HG03060 (cell line): ENCODE measurements at regions not wholly inside any gene's neighbourhood (a gene's known extent, or its start where the extent isn't known, plus 50 kb on each side); places are given as distances from the start of the nearest gene placed in this dataset.
"Not testable (repeated sequence)": the region's sequence is repeated elsewhere in the genome, so short reads cannot be mapped to it uniquely, and the experiment has no call there.

Source experiments
- ATAC-seq: cut with Tn5 transposase; IDR thresholded peaks from one replicate; pipeline ENCODE4 v1.9.1; 2021; ENCODE audit warnings: low read depth, moderate number of reproducible peaks; ENCODE audit not compliant: unreplicated experiment

DNA sequence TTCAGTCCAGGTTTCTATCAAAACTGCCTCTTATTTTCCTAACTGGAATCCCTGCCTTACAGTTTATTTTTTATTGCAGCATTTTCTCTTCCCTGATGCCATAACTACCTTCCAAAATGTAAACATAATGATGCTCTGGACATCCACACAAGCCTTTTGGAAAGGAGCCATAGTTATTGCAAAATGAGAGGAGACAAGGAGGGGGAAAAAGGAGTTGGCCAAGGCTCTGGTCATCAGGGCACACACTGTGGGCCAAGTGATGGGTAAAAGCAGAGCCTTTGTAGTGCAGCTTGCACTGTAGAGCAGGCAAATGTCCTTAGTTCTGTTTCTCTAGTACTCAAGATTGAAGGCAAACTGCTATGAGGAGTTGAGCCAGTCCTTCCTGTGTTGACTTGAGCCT, 289.3 kb upstream of the MTPN start:
- no peak for ATAC-seq

DNA sequence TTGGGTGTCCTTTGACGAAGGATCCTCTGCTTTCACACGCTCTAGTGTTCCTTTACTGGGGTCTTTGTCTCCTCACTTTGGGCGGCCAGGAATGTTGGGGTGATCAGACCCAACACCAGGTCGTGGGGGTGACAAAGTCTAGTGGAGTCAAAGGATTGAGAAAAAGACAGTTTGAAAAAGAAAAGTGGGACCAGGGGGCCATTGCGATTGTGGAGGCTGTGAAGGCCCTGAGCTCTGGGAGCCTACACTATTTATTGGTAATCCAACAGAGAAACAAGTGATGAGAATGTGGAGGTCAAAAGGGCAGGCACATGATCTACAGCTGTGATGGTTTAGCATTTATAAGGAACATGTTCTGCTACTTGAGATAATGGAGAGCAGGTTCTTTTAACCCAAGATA, 287.1 kb upstream of the MTPN start:
- not testable (repeated sequence) for ATAC-seq

DNA sequence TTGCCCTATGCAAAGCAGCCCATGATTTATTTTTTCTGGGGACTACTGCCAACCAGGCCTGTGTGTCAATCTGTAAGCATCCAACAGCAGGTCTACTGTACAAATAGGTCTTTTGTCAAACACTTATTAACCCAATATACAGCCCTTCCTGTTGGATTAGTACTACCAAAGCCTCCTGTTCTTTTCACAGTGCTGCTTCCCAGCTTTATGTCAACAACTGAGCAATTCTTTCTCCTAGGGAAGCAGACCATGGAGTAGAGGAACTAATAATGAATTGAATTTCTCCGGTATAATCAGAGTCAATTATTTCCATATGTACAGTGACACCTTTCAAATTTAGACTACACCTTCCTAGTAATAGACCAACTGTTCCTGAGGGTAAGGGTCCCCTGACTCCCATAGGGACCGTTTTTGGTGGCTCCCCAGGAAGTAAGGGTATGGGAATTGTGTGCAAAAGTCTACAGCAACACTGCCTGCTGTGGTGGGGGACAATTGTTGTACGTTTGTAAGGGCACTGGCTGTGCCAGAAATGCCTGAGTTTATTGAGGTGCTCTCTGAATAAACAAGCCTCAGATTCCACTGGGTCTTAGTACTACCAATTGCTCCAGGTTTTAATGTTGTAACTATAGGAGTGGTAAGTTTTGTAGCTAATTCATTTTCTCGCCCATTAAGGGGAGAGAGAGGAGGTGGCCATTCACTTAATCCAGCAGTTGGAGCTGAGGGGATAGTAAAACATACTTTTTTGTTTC, 286.1 kb upstream of the MTPN start:
- ATAC-seq = not testable (repeated sequence)

DNA sequence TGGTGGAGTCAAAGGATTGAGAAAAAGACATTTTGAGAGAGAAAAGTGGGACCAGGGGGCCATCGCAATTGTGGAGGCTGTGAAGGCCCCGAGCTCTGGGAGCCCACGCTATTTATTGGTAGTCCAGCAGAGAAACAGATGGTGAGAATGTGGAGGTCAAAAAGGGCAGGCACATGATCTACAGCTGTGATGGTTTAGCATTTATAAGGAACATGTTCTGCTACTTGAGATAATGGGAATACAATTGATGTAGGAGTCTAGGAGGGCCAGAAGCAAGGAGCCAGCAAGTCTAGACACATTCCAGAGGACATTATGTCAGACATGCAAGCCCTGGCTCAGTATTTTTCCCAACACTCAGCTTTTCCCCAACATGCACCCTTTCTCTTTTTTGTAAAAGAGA, 283.4 kb upstream of the MTPN start:
- ATAC-seq = not testable (repeated sequence)

DNA sequence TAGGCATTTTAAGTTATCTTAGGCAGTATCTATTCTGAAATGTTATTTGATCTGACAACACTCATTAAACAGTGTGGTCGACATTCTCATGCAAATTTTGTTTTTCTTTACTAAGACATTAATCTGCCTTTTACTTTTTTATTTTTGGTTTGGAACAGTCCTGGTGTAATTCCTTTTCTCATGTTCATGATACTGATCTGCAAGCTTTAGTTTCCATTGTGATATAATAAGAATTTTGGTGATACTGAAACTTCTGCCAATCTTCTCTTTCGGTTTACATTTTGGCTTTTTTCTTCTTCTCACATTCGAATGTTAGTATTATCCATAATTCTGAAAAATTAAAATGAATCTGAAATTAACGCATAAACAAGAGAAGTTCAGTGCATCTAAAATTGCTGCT, 281.9 kb upstream of the MTPN start:
- no peak for ATAC-seq

DNA sequence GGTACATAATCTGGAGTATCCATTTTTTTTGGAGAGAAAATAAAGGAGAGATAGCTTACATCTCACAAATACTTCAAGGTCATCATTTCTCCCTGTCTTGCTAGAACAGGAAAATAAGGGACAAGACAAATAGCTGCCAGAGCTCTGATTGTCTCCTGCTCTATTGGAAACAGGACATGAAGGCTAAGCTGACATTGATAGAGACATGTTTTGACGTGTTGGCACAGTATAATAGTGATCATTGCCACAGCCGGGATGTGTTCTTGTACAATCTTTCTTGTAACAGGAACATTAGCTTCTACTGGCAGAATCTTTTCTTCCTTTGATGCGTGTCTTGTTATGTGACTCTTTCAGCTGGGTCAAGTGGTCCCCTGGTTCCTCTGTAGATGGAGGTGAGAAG, 279.3 kb upstream of the MTPN start:
- ATAC-seq = no peak

DNA sequence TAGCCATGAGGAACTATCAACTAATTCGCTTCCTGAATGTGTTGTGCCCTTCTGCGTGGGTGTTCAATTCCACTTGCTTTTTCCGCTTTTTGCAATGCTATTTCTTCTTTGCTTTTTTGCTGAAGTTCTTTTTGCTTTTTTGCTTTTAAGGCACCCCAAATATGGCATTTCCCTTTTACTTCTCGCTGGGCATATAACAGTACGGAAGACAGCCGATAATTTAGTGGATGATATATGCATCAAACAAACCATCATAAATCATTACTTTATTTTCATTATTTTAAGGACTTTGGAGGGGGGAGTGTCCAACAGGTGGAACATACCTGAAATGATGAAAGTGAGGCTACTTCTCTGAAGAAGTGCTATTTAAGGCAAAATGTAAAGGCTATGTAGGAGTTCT, 277.0 kb upstream of the MTPN start:
- ATAC-seq = no peak

DNA sequence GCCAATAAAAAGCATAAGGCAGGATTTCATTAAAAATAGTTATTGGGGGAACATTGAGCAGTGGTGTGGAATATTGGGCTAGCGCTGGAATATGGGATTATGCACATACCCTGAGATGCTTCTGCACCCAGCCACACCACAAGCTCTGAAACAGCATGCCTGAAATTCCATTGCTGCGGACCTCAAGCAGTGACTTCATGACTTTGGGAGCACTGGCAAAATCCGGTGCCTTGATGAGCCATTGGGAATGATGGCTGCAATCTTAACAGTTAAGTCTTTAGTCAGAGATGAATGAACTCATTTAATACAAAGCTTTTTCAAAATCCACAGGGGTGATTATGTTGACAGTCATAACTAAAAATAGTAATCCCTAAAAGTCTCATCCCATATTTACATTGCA, 274.7 kb upstream of the MTPN start:
- ATAC-seq = no peak

DNA sequence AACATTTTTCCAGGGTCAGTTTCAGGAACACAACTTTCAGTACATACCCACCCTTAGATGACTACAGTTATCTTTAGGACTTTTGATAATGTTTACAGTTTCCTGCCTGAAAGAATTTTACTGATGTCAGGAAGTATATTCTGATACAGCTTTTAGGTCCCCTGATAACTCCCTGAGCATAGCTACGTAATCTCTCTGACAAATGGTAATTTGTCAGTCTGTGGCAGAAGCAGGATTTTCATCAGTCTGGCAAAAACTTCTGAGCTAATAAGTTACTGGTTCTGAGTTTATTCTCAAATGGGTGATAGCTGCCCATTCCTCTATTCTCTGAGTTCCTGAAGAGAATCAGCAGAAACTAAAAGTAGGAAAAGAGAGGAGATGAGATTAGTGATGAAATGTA, 270.1 kb upstream of the MTPN start:
- no peak for ATAC-seq

DNA sequence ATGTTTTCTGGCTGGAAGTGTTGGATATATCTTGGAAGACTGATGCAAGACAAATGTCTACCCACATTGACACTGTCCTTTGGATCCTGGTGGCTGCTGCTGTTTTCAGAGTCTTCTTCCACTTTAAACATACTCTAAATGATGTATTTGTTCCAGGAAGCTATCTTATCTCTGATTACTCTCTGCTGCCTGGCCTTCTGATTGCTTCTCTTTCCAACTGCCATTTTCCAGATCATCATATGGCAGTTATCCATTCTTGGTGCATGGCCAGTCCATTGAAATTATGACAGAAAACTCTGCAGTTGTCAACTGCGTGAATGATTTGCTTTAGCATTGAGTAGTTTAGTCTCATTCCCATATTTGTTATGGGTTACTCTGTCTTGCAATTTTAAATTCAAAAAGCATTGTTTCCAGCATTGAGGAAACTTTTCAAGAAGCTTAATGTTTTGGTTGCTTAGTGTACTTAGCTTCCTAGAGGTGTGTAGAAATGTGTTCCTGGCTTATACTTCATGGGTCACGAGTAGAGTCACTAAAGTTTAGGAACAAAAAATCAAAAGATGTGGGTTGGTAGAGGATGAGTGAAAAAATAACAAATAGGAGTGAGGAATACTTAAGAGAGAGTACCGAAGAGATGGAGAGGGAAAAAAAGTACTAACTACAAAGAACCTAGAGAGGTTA, 268.3 kb upstream of the MTPN start:
- ATAC-seq = no peak

DNA sequence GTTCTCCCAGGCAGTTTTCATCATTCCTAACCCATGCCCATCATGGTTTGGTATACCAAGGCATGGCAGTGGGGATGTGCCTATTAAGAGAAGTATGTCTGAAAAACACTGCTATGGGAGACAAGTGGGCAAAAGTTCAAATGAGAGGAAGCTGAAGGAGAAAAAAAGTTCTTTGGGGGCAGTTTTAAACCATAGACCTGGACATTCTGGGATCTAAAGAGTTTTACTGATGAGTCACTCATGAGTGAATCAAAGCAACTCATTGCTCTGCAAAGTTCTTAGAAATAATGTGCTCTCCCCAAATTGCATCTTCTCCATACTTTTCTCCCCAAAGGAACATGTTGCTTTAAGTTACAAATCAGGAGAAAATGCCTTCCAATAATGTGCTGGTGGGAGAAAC, 256.9 kb upstream of the MTPN start:
- no peak for ATAC-seq

DNA sequence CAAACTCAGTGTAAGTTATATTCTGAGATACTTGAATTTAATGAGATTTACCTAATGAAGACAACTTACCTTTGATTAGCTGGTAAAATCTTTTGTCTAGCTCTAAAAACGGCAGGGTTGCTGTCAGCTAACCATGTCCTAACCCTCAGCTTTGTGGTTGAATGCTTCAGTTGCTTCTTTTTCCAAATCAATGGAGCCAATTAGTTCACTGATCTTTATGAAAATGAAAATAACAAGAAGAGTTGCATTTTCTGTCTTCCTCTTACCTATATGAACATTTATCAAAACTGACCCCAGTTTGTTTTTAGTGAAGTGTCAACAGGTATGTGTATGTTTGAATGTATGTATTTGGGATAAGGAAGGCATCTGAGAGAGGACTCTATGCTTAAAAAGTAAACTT, 253.1 kb upstream of the MTPN start:
- ATAC-seq = no peak

DNA sequence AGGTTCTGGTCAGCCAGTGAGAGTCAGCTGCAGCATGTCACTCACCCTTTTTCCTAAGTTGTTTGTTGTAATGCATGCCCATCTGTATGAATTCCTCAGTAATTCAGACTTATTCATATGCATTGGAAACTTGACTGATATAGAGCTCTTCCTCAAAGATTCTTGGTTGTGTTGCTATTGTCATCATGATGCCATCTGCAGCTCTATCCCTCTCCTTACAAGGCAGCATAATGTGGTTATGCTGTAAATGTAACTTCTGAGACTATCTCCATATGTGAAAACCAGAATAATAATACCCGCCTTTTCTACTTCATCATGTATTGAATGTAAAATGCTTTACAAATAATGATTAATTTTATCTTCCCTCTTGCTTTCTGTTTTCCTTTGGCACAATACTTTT, 252.6 kb upstream of the MTPN start:
- no peak for ATAC-seq

DNA sequence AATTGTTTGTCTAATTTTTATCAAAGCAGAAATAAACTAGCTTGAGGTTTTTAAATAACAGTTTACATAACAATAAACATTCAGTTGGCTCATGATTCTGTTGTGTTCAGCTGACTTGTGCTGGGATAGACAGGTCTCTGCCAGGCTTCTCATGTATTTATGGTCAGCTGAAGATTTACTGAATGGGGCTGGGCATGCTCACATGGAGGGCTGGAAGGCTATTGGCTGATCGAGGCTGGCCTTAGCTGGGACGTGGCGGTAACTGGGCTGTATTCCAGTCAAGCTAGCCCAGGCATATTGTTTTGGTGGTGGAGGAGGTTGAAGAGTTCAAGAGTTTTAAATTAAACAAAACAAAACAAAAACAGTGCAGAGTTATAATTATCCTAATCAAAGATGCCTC, 251.0 kb upstream of the MTPN start:
- ATAC-seq = no peak

DNA sequence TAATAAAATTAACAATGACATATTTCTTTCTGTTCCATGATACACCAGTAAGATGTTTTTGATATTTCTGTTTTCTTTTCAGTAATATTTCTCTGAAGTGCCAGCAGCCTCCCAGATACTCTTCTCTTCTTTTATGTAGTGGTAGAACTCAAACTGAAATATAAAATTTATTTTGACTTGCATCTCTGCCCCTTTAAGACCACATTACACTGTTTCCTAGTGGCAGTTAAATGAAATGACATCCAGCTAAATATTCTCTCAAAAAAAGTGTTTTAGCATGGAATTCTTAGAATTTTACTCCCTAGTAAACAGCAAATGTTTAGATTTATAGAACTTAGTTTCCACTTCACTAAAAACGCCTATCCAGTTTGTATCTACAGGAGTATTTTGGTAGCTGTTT, 237.2 kb upstream of the MTPN start:
- no peak for ATAC-seq

DNA sequence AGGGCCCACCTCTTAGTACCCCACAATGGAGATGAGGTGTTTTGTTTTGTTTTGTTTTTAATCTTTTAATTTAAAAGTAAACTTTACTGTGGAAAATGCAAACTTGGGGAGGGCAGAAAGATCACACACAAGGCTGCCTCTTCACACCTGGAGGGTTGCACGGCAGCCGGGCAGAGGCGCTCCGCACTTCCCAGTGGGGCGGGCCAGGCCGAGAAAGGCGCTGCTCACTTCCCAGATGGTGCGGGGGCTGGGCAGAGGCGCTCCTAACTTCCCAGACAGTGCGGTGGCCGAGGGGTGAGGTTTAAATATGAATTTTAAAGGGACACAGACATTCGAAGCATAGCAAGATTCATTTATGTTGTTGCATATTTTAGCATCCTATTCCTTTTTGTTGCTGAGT, 235.9 kb upstream of the MTPN start:
- ATAC-seq = no peak

DNA sequence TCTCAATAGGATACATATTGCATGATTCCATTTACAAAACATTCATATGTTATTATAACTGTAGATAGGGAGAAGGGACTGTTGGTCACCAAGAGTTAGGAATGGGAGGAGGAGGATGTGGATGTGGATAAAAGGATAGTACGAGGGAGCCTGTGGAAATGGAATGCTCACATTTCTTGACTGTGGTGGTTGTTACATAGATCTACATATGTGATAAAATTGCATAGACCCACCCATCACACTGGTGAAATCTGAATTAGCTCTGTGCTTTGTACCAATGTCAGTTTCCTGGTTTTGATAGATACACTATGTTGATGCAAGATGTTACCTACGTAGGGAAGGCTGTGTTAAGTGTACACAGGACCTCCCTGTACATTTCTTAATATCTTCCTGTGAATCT, 233.5 kb upstream of the MTPN start:
- ATAC-seq = no peak

DNA sequence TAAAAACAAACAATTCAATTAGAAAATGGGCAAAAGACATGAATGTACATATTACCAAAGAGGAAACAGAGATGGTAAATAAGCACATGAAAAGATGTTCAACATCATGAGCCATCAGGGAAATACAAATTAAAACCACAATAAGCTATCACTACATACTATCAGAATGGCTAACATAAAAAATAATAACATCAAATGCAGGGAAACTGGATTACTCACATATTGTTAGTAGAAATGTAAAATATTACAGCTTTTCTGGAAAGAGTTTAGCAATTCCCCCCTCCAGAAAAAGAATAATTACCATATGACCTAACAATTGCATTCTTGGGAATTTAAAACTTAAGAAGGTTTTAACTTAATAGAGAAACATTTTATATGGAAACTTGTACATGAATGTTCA, 232.9 kb upstream of the MTPN start:
- ATAC-seq = no peak

DNA sequence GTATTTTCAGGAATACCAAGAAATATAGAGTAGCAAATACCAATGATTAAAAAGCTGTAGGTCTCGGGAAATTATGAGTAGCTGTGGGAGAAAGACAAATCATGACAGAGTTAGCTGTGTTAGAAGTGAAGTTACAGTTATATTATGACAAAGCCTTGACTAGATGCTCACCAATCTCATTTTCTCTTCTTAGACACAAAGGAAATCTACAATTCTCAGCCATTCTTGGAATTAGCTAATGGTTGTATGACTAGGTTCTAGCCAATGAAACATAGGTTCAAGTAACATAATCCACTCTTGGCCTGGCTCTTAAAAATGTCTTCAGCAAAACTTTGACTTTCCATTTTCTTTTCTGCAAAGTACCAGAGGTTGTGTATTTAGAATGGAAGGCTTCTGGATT, 228.8 kb upstream of the MTPN start:
- no peak for ATAC-seq

DNA sequence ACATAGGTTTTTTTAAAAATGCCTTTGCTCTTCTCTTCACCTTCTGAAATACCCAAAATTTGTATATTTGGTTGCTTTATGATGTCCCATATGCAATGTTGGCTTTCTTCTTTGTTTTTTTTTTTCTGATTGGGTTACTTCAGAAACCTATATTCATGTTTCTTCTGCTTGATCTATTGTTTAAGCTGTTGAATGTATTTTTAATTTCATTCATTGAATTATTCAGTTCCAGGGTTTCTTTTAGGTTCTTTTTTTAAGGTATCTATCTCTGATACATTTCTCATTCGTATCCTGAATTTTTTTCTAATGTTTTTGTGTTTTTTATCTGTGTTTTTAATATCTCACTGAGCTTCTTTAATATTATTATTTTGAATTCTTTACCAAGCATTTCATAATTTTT, 221.0 kb upstream of the MTPN start:
- no peak for ATAC-seq

DNA sequence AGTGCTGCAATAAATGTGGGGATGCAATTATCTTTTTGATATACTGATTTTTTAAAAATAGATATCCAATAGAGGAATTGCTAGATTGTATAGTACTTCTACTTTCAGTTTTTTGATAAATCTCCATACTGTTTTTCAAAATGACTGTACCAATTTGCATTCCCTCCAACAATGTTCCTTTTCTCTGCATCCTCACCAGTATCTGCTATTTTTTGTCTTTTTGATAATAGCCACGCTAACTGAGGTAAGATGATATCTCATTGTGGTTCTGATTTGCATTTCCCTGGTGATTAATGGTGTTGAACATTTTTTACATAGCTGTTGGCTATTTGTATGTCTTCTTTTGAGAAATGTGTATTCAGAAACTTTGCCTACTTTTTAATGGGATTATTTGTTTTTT, 217.7 kb upstream of the MTPN start:
- ATAC-seq = no peak

DNA sequence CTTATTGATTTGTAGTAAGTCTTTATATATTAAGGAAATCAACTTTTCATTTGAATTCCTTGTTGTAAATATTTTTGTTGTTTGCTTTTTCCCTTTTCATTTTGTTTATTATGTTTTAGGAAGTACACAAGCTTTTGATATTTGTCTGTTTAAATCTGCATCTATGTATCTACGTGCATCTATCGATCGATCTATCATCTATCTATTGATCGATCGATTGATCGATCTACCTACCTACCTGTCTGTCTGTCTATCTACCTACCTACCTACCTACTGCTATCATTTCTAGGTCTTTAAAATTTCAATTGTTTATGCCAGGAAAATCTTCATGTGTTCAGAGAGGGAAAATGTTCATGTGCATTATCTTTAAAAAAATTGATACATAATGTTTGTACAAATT, 216.8 kb upstream of the MTPN start:
- ATAC-seq = no peak
